NOMO-1 treated with dmso at 0.1 percent for 144 hours (cell line): ENCODE measurements at regions not wholly inside any gene's neighbourhood (a gene's known extent, or its start where the extent isn't known, plus 50 kb on each side); places are given as distances from the start of the nearest gene placed in this dataset.
"Not testable (repeated sequence)": the region's sequence is repeated elsewhere in the genome, so short reads cannot be mapped to it uniquely, and the experiment has no call there.

Experiments used
- DNase-seq: peaks from one replicate; lab custom pipeline; 2025; ENCODE audit not compliant: unreplicated experiment; lab: John Stamatoyannopoulos, UW

DNA sequence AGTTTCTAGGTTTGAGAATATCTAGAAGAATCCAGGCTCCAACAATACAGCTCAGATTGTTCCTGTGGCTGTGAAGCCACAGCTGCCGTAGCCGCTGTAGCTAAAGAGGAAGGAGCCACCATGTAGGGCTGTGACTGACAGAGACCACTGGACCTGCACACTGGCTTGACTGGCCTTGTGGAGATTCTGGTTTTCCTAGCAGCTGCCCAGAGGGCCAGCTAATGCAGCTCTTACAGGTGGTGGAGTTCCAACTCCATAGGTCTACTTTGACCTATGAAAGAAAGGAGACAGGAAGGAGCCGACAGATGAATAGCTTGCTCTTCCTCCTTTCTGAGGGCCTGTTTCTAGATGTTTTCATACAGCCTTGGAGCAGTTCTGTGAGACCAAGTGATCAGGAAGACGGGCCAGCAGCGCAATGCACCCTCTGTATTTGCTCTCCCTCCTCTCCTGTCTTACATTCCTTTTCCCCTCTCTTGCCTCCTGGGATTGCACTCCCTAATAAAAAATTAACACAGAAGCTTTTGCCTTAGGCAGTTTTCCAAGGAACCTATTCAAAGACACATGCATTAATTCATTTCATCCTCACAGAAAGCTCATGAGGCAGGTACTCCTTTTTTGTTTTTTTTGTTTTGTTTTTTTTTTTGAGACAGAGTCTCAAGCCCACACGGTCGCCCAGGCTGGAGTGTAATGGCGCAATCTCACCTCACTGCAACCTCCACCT lies 51.8 kb upstream of the MYB start:
- peak; percentile 52 for DNase-seq

DNA sequence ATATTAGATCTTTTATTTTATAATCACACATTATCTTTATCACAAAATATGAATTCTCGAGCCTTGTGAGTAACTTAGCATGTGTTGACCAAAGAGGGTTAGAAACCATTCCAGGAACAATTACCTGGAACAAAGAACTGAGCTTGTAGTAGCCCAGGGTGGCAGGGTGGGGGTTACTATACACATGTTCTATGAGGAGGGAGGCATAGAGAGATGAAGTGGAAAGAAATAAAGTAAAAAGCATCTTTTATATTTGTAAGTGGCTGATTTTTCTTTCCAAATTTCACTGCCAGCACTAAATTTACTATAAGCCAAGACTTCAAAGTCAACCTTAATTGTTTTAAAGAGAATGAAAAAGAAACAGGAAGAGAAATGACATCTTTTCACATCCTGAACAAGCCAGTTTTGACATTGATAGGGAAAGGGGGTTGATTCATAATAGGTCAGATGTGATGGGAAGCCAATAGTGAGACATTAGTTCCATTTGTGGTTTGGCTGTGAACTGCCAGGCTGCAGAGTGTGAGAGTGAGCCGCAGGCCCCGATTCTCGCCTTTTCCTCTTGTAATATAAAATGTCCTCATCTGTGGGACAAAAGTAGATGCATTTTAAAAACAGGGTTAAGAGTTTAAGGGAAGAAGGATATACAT lies 52.7 kb upstream of the MYB start:
- no peak for DNase-seq

DNA sequence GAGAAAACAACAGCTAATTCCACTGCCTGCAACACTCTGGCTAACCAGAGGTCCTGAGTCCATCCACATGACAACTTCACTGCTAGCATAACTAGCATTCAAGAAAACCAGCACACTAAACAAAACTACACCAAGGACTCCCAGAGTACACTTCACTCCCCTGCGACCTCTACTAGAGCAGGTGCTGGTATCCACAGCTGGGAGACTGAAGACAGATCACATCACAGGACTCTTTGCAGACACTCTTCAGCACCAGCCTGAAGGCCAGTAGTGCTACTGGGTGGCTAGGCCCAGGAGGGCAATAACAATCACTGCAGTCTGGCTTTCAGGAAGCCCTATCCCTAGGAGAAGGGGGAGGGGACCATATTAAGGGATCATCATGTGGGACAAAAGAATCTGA lies 54.4 kb upstream of the MYB start:
- no peak for DNase-seq

DNA sequence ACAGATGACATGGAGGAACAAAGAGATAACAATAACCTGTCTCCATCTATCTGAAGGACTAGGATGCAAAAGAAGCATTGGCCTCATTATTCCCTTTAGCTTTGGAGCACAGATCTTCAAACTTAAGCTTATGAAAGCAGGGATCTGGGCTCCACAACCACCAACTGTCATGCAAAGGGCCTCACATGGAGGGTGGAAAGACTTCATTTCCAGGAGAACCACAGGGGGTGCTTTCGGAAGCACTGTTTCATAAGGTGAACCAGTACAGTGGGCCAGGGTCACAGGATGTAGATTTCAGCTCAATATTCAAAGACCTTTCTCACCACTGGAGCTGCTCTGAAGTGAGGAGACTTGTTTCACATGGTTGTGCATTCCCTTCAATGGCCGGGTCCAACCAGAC lies 55.1 kb upstream of the MYB start:
- no peak for DNase-seq

DNA sequence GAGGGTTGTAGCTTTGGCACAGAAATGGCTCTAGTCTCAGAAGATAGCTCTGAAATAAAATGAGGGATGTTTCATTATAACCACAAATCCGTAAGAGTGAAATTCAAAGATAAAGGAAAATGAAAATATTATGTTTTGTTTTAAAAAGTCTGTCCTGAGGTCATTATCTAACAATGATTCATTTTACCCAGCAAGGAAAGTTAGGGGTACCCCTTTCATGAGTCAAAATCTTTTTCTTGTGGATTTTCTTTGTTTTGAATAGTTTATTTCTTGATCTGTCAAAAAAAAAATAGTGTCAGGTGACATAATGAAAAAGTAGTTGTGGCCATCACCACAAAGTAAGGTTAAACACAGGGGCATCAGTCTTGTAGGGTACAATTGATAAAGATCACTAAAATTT lies 59.7 kb upstream of the MYB start:
- no peak for DNase-seq

- DNase-seq: no peak
Measured at GRCh38 chr6:135118134-135118730, 62.9 kb upstream of the MYB start.

GRCh38 chr6:135117413-135117968 lies 62.9 kb upstream of the HBS1L start:
- DNase-seq: no peak

GRCh38 chr6:135116571-135116970 lies 61.9 kb upstream of the HBS1L start:
- DNase-seq: no peak

DNA sequence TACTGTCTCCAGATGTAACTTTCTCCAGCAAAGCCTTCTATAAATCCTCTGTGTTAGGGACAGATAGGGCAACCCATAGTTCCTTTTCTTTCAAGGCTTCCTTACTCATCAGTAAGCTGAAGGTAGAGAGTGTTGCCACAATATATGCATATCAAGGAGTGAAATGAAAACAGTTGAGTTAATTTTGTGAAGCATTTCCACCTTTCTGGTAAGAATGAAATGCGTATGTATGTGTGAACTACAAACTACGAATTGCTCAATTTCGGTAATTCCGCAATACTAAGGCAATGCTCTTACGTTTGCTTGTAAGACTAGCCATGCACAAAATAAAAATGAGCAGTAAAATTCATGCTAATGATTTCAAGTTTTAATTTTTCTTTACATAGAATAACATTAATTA lies 61.2 kb upstream of the HBS1L start:
- DNase-seq: peak; percentile 24

GRCh38 chr6:135115411-135115810 lies 60.8 kb upstream of the HBS1L start:
- no peak for DNase-seq

DNA sequence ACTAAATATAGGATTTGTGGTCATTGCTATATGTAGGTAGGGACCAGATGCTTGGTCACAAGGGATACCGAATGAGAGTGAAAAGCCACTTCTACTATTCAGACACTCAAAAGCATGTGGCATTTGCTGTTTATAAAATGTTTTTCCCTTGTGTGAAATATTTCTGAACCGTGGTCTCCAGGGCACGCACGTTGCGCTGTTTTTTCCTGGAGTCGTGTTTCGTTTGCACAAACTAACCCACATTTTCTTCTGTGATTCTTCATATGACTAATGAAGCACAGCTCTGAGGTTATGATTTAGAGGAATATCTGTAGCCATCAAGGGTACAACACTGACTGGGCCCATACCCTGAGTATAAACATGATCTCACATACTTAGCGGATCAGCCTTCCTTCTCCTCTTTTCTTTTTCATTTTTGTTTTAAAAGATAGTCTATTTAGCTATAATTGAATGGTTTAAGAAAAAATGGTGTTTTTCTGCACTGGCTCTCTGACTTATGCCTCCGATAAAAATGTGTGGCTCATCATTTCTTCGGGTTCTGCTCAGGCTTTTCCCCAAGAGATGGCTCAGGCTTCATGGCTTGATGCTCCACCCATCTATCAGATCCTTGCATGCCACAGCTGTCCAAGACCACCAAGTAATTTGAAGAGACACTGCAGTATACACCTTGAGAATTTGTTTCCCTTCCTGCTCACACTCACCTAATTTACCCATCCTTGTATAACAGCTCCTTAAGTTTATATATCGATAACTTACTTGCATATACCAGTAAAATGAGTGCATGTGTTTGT lies 59.9 kb upstream of the HBS1L start:
- DNase-seq: no peak

DNA sequence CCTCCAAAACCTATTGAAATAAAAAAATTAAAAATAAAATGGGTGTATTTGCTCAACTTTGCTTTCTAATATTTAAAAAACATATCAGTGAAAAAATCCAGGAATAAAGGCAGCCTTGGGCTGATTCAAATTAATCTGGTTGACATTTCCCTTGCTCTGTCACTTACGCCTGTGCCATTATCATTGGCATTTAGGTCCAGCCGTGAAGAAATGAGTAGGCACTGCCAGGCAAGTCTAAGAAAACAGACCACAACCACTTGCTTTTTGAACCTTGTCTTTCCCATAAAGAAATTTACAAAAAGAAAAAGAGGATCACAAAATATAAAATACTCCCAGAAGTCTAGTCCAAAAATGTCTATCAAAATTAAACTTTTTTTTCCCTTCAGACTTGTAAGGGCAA lies 59.2 kb upstream of the HBS1L start:
- no peak for DNase-seq

DNA sequence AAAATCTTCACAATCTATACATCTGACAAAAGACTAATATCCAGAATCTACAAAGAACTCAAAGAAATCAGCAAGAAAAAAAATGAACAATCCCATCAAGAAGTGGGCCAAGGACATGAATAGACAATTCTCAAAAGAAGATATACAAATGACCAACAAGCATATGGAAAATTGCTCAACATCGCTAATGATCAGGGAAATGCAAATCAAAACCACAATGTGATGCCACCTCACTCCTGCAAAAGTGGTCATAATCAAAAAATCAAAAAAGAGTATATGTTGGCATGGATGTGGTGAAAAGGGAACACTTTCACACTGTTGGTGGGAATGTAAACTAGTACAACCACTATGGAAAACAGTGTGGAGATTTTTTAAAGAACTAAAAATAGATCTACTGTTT lies 58.3 kb upstream of the HBS1L start:
- not testable (repeated sequence) for DNase-seq

- not testable (repeated sequence) for DNase-seq
Measured at GRCh38 chr6:135110261-135110781, 55.7 kb upstream of the HBS1L start.

GRCh38 chr6:135109761-135110160 lies 55.1 kb upstream of the HBS1L start:
- no peak for DNase-seq

DNA sequence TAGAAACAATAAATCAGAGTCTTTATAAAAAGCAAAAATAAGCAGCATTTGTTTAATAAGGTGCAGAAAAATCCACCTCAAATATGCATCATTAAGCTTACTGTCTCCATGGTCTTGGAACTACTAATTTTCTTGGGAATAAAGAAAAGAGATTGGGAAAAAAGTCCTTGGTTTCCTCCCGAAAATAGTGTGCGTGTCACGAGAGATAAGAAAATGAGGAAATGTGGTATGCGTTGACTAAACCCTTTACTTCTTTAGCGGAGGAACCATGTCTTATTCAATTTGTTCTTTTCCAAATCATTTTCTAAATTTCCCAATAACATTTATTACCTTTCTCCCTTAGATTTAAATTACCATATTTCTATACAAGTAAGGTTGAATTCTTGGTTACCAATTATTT lies 54.1 kb upstream of the HBS1L start:
- DNase-seq: no peak

DNA sequence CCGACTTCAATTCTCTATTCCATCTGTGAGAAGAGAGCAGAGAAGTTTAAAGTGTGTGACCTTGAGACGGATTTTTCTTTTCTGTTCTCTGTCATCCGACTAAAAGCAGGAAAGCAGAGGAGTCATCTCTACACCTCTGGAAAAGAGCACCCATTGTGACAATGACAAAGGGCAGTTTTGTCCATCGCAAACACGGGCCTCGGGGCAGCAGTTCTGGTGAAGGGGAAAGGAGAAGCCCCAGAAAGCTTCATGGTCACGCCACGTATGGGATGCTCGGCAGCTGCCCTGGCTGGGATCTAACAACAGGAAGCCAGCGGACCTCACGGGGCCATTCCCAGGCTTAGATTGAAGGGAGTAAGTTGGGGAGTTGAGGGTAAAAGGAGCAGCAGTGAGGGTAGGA lies 52.0 kb upstream of the HBS1L start:
- no peak for DNase-seq

- DNase-seq: no peak
Measured at GRCh38 chr6:135105710-135106109, 51.1 kb upstream of the HBS1L start.

DNA sequence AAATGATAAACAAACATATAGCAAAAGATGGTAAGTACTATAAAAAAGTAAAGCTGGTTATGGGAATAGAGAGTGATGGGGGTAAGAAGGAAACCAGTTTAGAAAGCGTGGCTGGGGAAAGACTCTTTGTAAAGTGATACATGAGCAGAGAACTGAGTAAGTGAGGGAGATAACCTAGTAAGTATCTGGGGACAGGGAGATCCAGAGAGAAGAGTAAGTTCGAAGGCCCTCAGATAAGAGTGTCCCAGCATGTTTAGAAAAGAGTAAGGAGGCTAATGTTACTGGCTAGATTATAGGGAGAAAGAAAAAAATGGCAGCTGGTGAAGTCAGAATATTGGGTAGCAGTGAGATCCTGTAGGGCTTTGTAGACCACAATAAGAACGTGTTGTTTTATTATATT lies 50.7 kb upstream of the HBS1L start:
- DNase-seq: no peak
